ENCODE measurements at regions not wholly inside any gene's neighbourhood (a gene's known extent, or its start where the extent isn't known, plus 50 kb on each side); places are given as distances from the start of the nearest gene placed in this dataset.
"Not testable (repeated sequence)": the region's sequence is repeated elsewhere in the genome, so short reads cannot be mapped to it uniquely, and the experiment has no call there.

GRCh38 chr22:27312966-27313855, 488.3 kb downstream of the MN1 start:
- DNase-seq (ENCODE audit: low read depth in 4 of 4, low spot score in 3 of 4) = peak in 2 of 4 donors; percentile 46 to 48

GRCh38 chr22:27314276-27314807, 487.2 kb downstream of the MN1 start:
- no peak for DNase-seq (ENCODE audit: low read depth in 4 of 4, low spot score in 3 of 4)

GRCh38 chr22:27315833-27316232, 485.7 kb downstream of the MN1 start:
- DNase-seq (ENCODE audit: low read depth in 4 of 4, low spot score in 3 of 4) = no peak

GRCh38 chr22:27317096-27317495, 484.5 kb downstream of the MN1 start:
- no peak for DNase-seq (ENCODE audit: low read depth in 4 of 4, low spot score in 3 of 4)

DNA sequence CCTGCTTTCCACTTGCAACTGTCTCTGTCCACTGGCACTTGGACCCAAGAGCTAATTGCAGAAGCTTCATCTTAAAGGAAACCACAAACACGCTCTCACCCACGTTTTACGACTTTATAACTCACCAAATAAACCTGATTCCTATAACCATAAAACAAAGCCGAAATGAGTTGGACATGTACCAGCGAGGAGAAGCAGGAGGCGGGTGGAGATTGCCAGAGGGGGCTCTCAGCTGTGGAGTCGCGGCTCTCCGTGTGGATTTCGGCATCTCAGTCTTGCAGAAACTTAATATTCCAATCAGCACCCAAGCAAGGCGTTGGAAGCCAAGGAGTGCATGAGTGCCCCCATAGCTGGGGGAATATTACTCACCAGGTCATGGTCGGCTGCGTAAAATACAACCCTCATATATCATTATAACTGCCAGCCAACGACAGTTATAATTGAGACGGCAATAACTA, 483.6 kb downstream of the MN1 start:
- peak in 1 of 4 donors; percentile 52 for DNase-seq (ENCODE audit: low read depth in 4 of 4, low spot score in 3 of 4)

GRCh38 chr22:27318516-27318915, 483.0 kb downstream of the MN1 start:
- DNase-seq (ENCODE audit: low read depth in 4 of 4, low spot score in 3 of 4) = peak; percentile 53 to 70 (median 64)

GRCh38 chr22:27323661-27324060, 477.9 kb downstream of the MN1 start:
- DNase-seq (ENCODE audit: low read depth in 4 of 4, low spot score in 3 of 4) = no peak

DNA sequence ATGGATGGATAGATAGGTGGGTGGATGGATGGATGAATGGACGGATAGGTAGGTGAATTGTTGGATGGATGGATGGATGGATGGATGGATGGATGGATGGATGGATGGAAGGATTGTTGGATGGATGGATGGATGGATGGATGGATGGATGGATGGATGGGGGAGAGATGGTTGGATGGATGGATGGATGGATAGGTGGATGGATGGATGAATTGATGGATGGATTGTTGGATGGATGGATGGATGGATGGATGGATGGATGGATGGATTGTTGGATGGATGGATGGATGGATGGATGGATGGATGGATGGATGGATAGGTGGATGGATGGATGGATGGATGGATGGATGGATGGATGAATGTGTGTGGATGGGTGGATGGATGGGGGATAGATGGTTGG, 476.6 kb downstream of the MN1 start:
- DNase-seq (ENCODE audit: low read depth in 4 of 4, low spot score in 3 of 4) = not testable (repeated sequence)

- DNase-seq (ENCODE audit: low read depth in 4 of 4, low spot score in 3 of 4) = no peak
Observed at GRCh38 chr22:27327497-27327896, 474.1 kb downstream of the MN1 start.

DNA sequence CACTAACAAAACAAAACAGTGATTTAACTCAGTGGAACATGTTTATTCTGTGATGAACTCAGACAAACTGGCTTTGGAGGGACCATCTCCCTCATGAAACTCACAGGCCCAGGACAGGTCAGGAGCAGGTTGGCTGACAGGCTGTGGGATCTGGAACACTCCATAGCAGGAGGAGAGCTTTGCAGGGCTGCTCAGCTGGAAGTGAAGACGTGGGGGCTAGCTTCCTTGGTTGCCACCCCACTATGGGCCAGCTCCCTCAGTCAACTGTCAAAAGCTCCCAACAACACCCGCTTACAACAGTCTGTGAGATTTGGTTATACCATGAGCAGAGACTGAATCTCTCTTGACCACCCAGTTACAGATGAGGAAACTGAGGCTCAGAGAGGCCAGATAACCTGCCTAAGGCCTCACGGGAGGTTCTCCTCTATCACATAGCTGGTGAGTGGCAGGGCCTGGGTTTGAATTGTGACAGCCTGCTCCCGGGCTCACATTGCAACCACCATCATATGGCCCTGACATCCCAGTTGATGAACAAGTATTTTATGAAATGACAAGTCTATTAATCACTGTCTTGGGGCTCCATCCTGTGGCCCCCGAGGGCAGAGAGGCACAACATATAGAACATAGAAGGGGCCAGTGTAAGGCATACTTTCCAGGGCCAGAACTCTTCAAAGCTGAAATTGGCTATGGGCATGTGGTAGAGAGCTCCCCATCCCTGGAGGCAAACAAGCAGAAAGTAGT, 473.4 kb downstream of the MN1 start:
- DNase-seq (ENCODE audit: low read depth in 4 of 4, low spot score in 3 of 4) = no peak

GRCh38 chr22:27329131-27329850, 472.3 kb downstream of the MN1 start:
- no peak for DNase-seq (ENCODE audit: low read depth in 4 of 4, low spot score in 3 of 4)

- DNase-seq (ENCODE audit: low read depth in 4 of 4, low spot score in 3 of 4) = no peak
Observed at GRCh38 chr22:27329966-27330645, 471.4 kb downstream of the MN1 start.

DNA sequence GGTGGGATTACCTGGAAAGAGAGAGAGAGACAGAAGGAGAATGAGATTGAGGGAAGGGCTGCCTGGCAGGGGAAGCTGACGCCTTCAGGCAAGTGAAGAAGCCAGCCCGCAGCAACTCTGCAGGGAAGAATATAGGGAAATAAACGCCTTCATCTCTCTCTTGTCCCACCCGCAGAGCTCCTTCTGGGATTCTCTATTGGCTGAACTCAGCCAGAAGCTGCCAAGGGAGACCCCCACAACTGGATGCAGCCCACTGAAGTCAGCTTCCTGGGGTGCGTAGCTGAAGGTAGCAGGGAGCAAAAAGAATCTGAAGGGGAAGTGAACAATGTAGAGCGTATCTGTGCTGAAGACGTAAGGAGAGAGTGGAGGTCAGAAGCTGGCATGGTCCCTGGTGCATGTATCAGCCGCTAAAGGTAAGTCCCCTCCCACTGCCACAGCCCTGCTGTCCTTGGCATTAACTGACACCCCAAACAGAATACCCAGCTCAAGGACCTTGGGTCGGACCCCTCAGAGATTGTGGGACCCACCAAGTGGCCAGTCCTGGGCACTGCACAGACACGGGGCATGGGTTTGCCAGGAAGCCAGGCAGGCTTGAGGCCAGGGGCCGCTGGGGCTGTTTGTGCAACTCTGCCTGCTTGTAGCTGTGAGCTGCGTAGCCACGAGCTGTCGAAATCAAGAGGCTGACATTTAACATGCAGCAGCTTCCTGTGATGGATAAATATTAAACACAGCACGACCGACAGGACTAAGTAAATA, 469.9 kb downstream of the MN1 start:
- DNase-seq (ENCODE audit: low read depth in 4 of 4, low spot score in 3 of 4) = no peak

GRCh38 chr22:27335102-27335660, 466.4 kb downstream of the MN1 start:
- no peak for DNase-seq (ENCODE audit: low read depth in 4 of 4, low spot score in 3 of 4)

- DNase-seq (ENCODE audit: low read depth in 4 of 4, low spot score in 3 of 4) = no peak
Observed at GRCh38 chr22:27336151-27337090, 465.1 kb downstream of the MN1 start.

DNA sequence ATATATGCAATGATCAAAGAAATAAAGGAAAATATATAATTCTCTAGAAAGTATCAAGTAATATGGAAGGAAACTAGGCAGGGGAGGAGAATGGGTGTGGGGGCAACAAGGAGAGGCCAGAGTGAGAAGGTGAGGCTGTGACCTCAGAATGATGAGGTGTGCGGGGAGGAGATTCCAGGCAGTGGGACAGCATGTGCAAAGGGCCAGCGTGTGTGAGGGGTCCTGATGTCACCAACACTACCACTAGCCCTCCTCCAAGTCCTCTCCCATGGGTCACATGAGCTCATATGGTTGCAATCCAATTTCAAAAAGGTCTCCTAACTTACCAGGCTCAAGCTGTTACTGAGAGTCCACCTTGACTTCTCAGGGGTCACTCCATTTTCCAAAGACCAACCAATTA, 463.9 kb downstream of the MN1 start:
- DNase-seq (ENCODE audit: low read depth in 4 of 4, low spot score in 3 of 4) = no peak

GRCh38 chr22:27340047-27340446, 461.5 kb downstream of the MN1 start:
- DNase-seq (ENCODE audit: low read depth in 4 of 4, low spot score in 3 of 4) = no peak

DNA sequence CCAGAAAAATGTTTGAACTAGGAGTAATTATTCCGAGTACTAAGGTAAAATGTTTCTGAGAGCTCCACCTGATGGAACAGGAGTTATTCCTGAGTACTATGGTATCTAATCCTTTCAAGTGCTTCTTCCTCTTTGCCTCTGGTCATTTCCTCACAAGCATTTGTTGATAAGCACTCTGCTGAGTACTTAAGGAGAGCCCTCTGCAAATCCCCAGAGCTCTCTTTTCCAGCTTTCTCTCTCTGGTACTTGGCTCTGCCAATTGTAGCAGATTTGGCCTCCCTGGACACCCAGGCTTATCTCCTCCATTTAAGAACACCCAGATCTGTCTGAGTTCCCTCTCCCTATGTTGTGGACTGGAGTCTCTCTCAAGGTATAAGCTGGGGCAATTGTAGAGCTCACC, 457.0 kb downstream of the MN1 start:
- no peak for DNase-seq (ENCODE audit: low read depth in 4 of 4, low spot score in 3 of 4)

All from left renal pelvis (tissue), 4 donors.